ENCODE measurements at regions not wholly inside any gene's neighbourhood (a gene's known extent, or its start where the extent isn't known, plus 50 kb on each side); places are given as distances from the start of the nearest gene placed in this dataset.

- no peak for TF ChIP-seq SPI1 (IDR thresholded peaks at IDR 0.05; ENCODE audit: low read depth, low read length)
- TF ChIP-seq TAF1 (IDR thresholded peaks at IDR 0.05; ENCODE audit: low read depth, low read length), result no peak
- no peak for TF ChIP-seq POLR2A (IDR thresholded peaks at IDR 0.05; ENCODE audit: low read depth, low read length)
- no peak for TF ChIP-seq POLR2AphosphoS5 (IDR thresholded peaks at IDR 0.05; ENCODE audit: low read depth, low read length)
- no peak for TF ChIP-seq PAX5 (IDR thresholded peaks at IDR 0.05; ENCODE audit: insufficient read depth, low read length, severe bottlenecking)
- TF ChIP-seq POU2F2 (IDR thresholded peaks at IDR 0.05; ENCODE audit: low read depth, low read length), result no peak
- FAIRE-seq (no peak), DNase-seq (ENCODE audit: insufficient read length, low spot score) (no peak)
Measured at GRCh38 chr10:91335147-91335546, 75.0 kb upstream of the HECTD2 start.

- TF ChIP-seq POLR2A (IDR thresholded peaks at IDR 0.05; ENCODE audit: low read depth, low read length) (no peak), SPI1 (IDR thresholded peaks at IDR 0.05; ENCODE audit: low read depth, low read length) (no peak), PAX5 (IDR thresholded peaks at IDR 0.05; ENCODE audit: insufficient read depth, low read length, severe bottlenecking) (no peak)
- FAIRE-seq, result no peak
Measured at GRCh38 chr10:91339729-91340128, 70.4 kb upstream of the HECTD2 start.

GRCh38 chr10:91340613-91341362, 69.4 kb upstream of the HECTD2 start:
- no peak for TF ChIP-seq POU2F2 (IDR thresholded peaks at IDR 0.05; ENCODE audit: low read depth, low read length)
- TF ChIP-seq POLR2A (IDR thresholded peaks at IDR 0.05; ENCODE audit: low read depth, low read length), result no peak
- TF ChIP-seq PAX5 (IDR thresholded peaks at IDR 0.05; ENCODE audit: insufficient read depth, low read length, severe bottlenecking), result no peak
- TF ChIP-seq TAF1 (IDR thresholded peaks at IDR 0.05; ENCODE audit: low read depth, low read length), result no peak
- no peak for TF ChIP-seq SPI1 (IDR thresholded peaks at IDR 0.05; ENCODE audit: low read depth, low read length)
- TF ChIP-seq POLR2AphosphoS5 (IDR thresholded peaks at IDR 0.05; ENCODE audit: low read depth, low read length), result no peak
- FAIRE-seq, result no peak
- no peak for DNase-seq (ENCODE audit: insufficient read length, low spot score)

More at GRCh38 chr10:91339729-91340128, 70.4 kb upstream of the HECTD2 start:
- DNase-seq (ENCODE audit: insufficient read length, low spot score), result no peak

GRCh38 chr10:91341686-91342085, 68.5 kb upstream of the HECTD2 start:
- no peak for TF ChIP-seq POLR2A (IDR thresholded peaks at IDR 0.05; ENCODE audit: low read depth, low read length)
- TF ChIP-seq SPI1 (IDR thresholded peaks at IDR 0.05; ENCODE audit: low read depth, low read length), result no peak
- TF ChIP-seq PAX5 (IDR thresholded peaks at IDR 0.05; ENCODE audit: insufficient read depth, low read length, severe bottlenecking), result no peak
- TF ChIP-seq POU2F2 (IDR thresholded peaks at IDR 0.05; ENCODE audit: low read depth, low read length), result no peak
- TF ChIP-seq TAF1 (IDR thresholded peaks at IDR 0.05; ENCODE audit: low read depth, low read length), result no peak
- no peak for FAIRE-seq
- DNase-seq (ENCODE audit: insufficient read length, low spot score), result no peak

- FAIRE-seq, result no peak
- no peak for DNase-seq (ENCODE audit: insufficient read length, low spot score)
- TF ChIP-seq POU2F2 (IDR thresholded peaks at IDR 0.05; ENCODE audit: low read depth, low read length) (no peak), TAF1 (IDR thresholded peaks at IDR 0.05; ENCODE audit: low read depth, low read length) (no peak), POLR2A (IDR thresholded peaks at IDR 0.05; ENCODE audit: low read depth, low read length) (no peak), PAX5 (IDR thresholded peaks at IDR 0.05; ENCODE audit: insufficient read depth, low read length, severe bottlenecking) (no peak), POLR2AphosphoS5 (IDR thresholded peaks at IDR 0.05; ENCODE audit: low read depth, low read length) (no peak), SPI1 (IDR thresholded peaks at IDR 0.05; ENCODE audit: low read depth, low read length) (no peak)
Measured at GRCh38 chr10:91343010-91343409, 67.1 kb upstream of the HECTD2 start.

GRCh38 chr10:91344117-91344856, 65.9 kb upstream of the HECTD2 start:
- DNase-seq (ENCODE audit: insufficient read length, low spot score) (no peak), FAIRE-seq (no peak)
- TF ChIP-seq PAX5 (IDR thresholded peaks at IDR 0.05; ENCODE audit: insufficient read depth, low read length, severe bottlenecking) (no peak), POU2F2 (IDR thresholded peaks at IDR 0.05; ENCODE audit: low read depth, low read length) (no peak), POLR2AphosphoS5 (IDR thresholded peaks at IDR 0.05; ENCODE audit: low read depth, low read length) (no peak), SPI1 (IDR thresholded peaks at IDR 0.05; ENCODE audit: low read depth, low read length) (no peak), POLR2A (IDR thresholded peaks at IDR 0.05; ENCODE audit: low read depth, low read length) (no peak)

GRCh38 chr10:91345716-91346115, 64.4 kb upstream of the HECTD2 start:
- FAIRE-seq (no peak), DNase-seq (ENCODE audit: insufficient read length, low spot score) (no peak)
- TF ChIP-seq POLR2AphosphoS5 (IDR thresholded peaks at IDR 0.05; ENCODE audit: low read depth, low read length) (no peak), SPI1 (IDR thresholded peaks at IDR 0.05; ENCODE audit: low read depth, low read length) (no peak), POU2F2 (IDR thresholded peaks at IDR 0.05; ENCODE audit: low read depth, low read length) (no peak), PAX5 (IDR thresholded peaks at IDR 0.05; ENCODE audit: insufficient read depth, low read length, severe bottlenecking) (no peak), POLR2A (IDR thresholded peaks at IDR 0.05; ENCODE audit: low read depth, low read length) (no peak), TAF1 (IDR thresholded peaks at IDR 0.05; ENCODE audit: low read depth, low read length) (no peak)

GRCh38 chr10:91347529-91347928, 62.6 kb upstream of the HECTD2 start:
- no peak for TF ChIP-seq PAX5 (IDR thresholded peaks at IDR 0.05; ENCODE audit: insufficient read depth, low read length, severe bottlenecking)
- TF ChIP-seq SPI1 (IDR thresholded peaks at IDR 0.05; ENCODE audit: low read depth, low read length), result no peak
- no peak for TF ChIP-seq POLR2AphosphoS5 (IDR thresholded peaks at IDR 0.05; ENCODE audit: low read depth, low read length)
- no peak for TF ChIP-seq POU2F2 (IDR thresholded peaks at IDR 0.05; ENCODE audit: low read depth, low read length)
- TF ChIP-seq TAF1 (IDR thresholded peaks at IDR 0.05; ENCODE audit: low read depth, low read length), result no peak
- TF ChIP-seq POLR2A (IDR thresholded peaks at IDR 0.05; ENCODE audit: low read depth, low read length), result no peak
- FAIRE-seq, result no peak
- DNase-seq (ENCODE audit: insufficient read length, low spot score), result no peak

GRCh38 chr10:91349381-91349780, 60.8 kb upstream of the HECTD2 start:
- DNase-seq (ENCODE audit: insufficient read length, low spot score) (no peak), FAIRE-seq (peak; percentile 26)
- TF ChIP-seq PAX5 (IDR thresholded peaks at IDR 0.05; ENCODE audit: insufficient read depth, low read length, severe bottlenecking) (no peak), POU2F2 (IDR thresholded peaks at IDR 0.05; ENCODE audit: low read depth, low read length) (no peak), POLR2A (IDR thresholded peaks at IDR 0.05; ENCODE audit: low read depth, low read length) (no peak), TAF1 (IDR thresholded peaks at IDR 0.05; ENCODE audit: low read depth, low read length) (no peak), SPI1 (IDR thresholded peaks at IDR 0.05; ENCODE audit: low read depth, low read length) (no peak), POLR2AphosphoS5 (IDR thresholded peaks at IDR 0.05; ENCODE audit: low read depth, low read length) (no peak)
